HG02759 (cell line): ENCODE measurements at regions not wholly inside any gene's neighbourhood (a gene's known extent, or its start where the extent isn't known, plus 50 kb on each side); places are given as distances from the start of the nearest gene placed in this dataset.

Source experiments
- ATAC-seq: cut with Tn5 transposase; IDR thresholded peaks from one replicate; pipeline ENCODE4 v1.9.1; 2021; ENCODE audit warnings: mild to moderate bottlenecking, moderate library complexity; ENCODE audit not compliant: unreplicated experiment

DNA sequence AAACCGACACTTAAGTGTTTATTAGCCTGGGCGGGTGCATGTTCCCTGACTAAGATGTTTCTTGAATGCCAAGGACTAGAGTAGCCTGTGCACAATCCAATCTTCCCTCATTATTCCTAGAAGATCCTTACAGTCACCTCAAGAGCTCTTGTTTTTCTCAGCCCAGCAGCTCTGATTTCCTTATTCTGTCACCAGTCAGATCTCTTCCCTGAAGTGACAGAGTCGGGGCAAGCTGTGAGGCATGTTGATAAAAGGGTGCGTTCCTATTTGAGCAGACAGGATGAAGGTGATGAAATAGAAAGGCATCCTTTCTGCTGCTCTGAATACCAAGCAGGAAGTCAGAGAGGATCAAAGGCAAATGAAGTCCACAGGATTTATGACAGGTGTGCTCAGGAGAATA, 125.6 kb upstream of the MCTP2 start:
- no peak for ATAC-seq

DNA sequence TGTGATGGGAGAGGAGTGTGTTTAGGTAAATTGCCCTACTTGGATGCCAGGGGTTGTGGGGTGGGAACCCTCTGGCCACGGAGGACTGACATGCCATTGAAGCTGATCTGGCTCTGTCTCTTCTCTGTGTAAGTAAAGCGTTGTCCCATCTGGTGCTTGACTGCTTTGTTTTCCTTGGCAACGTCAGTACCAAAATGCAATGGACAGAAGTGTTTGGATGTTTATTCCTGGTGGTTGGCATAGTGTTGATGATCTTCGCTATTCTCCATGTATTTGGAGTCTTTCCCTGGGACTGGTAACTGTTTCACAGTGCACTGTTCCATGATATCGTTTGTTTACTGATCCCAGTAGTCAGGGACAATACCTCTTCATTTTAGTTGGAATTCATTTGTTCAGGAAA, 130.5 kb upstream of the MCTP2 start:
- no peak for ATAC-seq

DNA sequence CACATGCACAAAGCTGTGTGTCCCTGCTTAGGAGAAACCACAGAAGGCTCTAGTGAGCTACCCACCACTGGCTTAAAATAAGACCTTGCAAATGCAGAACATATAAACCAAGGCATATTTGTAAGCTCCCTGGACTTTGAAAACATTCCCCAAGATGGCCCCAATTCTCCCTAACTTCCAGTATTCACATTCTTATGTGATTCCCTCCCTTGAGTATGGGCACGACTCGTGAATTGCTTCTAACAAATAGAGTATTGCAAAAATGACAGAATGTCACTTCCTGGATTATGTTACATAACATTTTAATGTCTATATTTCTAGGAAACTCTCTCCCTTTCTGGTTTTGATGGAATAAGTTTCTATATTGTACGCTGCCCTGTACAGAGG, 131.8 kb upstream of the MCTP2 start:
- ATAC-seq, result no peak

DNA sequence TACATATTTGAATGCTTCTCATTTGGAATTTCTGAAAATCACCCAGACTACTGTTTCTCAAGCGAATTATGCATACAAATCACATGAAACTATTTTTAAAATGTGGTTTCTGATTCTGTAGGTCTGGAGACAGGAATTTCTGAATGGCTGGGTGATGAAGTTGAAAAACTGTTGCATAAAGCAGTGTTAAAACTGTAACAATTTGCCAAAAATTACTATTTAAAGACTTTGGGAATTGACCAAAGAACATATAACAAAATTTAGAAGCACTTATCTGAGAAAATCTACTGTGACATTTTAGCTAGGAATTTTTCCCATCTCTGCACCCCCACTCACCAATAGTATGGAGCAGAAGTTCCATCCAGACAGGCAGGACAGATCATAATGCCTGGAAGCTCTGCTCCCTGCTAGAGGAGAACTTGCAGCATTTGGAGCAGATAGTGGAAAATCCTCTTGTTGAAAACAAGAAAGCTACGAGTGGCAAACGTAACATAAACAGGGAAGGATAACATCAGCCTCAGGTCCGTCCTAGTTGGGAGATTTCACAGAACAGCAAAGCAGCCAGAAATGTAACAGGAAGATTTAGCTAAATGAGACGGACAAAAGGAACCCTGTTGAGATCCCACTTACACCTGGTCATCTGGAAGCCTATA, 132.3 kb upstream of the MCTP2 start:
- no peak for ATAC-seq

DNA sequence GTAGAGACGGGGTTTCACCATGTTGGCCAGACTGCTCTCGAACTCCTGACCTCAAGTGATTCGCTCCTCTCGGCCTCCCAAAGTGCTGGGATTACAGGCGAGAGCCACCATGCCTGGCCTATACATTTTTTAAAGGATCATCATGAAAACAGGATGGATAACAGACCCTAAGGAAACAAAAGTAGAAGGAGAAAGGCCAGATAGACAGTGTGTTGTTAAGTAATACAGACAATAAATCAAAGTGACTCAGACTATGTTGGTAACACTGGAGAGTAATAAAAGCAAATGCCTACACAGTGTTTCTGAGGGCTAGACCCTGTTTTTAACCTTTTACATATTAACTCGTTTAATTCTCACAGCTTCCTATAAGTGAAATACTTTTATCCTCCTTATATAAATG, 133.8 kb upstream of the MCTP2 start:
- ATAC-seq, result no peak

DNA sequence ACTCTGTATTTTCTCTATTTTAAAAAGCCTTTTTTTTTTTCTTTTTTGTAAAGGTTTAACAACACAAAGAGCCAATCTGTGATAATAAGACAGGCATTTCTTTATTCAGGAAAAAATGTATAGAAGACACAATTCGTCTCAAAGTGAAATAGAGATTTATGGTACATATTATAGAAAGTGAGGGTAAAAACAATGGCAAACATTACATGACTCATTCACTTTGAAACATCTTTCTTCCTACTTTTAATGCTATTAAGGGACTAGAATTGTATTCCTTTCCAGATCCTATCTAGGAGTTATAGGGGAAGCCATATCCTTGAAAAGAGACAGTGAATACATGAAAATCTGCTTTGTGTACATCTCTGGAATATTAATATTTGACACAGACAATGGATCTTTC, 137.1 kb upstream of the MCTP2 start:
- no peak for ATAC-seq

DNA sequence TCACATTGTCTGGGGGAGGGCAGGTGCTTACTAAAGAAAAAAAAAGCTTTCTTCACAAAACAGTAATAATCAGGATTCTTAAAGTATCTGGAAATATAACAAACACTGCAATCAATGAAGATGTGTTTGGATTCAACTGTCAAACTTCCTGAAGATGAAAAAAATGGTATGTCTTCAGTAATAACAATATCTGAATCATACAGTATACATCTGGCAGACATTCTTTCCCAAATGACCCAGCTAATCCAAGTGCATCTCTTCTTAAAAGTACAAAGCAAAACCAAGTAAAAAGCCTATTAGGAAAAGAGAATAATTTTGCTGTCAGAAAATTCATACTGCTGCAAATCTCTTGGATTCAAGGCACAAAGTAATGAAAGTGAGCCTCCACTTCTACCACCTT, 145.0 kb upstream of the MCTP2 start:
- ATAC-seq, result no peak

DNA sequence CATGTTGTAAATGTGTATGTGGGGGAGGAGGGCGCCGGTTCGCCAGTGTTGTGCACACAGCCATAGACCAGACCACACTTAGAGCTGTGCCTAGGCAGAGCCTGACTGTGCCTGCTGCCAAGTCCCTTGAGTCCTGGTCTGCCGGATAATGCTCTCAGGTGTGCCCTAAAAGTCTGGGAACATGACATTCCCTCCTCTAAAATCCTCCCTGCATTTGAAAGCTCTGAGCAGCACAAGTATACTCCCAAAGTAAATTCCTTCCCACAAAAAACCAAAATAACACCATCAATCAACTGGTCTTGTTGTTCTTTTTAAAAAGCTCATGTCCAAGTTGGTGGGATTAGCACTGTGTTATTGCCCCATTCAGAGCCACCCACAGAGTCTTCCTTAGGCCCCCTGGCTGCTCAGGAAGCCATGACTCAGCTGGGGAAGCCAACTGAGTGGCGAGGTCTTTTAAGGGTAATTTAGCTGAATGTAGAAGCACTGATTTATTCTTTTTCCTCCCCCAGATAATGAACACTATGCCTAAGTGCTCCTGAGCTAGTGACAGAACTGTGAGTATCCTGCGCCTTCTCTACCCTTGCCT, 147.8 kb upstream of the MCTP2 start:
- ATAC-seq, result no peak

DNA sequence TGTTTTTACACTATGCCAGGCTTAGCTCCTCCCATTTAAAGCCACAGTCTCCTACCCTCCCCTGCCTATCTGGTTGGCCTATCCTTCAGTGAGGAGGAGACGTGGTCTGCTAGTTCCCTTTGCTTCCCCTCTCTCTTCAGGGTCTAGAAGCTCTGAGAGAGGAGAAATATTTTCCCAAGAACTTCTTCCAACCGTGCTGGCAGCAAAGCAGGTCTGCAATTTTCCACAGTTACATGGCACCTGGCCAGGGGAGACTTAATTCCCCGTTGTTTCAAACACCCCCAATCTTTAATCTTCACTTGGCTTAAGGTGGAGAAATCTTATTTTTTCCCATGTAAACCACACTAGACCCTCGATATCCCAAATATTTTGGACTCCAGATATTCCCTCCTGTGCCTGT, 149.5 kb upstream of the MCTP2 start:
- no peak for ATAC-seq

DNA sequence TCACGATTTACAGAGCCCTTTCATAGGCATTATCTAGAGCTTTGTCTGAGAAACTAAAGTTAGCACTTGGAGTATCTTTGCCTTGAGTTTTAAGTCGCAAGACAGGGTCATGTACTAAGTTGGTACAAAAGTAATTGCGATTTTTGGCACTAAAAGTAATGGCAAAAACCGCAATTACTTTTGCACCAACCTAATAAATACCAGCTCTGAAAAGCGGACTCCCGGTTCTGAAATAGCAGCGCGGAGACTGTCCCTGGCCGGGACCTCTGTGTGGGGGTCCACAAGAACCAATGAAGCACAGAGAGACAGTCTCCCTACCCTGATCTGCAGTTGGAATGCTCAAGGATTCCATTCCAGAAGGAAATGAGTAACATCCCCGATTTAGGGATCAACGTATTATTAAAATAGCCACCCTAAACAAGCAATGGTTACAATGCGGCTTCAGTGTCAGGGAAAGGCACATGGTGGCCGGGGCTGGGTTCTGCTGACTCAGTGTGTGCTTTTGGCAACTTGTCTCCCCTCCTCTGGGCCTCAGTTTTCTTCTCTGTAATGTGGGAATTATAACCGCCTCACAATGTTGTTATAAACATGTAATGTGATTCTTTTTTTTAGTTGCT, 150.3 kb upstream of the MCTP2 start:
- no peak for ATAC-seq

DNA sequence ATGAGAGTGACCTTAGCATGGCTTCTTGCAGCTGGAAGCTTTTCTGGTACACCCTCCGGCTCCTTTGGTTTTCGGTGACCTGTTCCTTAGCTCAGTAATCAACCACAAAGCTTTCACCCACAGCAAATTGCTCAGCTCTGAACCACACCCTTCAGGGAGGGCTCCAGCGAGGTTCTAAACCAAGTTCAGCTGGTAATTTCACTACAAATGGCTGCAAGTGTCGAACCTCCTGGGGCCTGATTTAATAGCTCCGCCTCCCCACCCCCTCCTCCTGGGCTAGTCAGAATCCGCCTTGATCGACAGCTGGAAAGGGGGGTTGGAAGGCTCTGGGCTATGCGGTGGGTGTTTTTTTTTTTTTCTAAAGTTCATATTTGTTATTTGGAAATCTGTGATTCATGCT, 150.9 kb upstream of the MCTP2 start:
- no peak for ATAC-seq

DNA sequence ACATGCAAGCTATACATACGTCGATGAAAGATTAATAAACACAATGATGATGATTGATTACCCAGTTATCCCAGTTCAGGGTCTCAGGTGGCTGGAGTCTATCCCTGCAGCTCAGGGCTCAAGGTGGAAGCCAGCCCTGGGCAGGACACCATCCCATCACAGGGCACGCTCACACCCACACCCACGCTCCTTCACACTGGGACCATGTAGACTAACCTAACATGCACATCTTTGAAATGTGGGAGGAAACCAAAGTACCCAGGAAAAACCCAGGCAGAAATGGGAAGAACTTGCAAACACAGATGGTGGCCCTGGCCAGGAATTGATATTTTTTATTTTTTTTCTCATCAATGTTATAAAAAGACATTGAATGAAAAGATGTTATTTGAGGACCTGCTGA, 151.4 kb upstream of the MCTP2 start:
- ATAC-seq, result no peak

DNA sequence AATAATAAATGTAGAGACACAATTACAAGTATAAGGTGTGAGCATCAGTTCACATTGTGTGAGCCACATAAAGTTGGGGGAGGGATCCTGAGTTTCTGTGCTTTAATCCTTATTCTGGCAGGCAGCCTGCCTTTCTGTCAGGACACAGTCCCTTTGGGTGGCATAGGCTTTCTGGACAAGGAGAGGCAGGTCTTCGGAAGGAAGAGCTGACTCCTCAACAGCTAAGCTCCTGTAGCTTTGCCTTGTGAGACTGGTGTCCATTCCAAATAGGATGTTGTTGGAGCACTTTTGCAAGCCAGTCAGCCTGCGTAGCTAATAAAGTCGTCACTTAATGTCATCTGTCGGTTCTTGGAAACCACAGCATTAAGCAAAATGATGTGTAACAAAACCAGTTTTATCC, 151.9 kb upstream of the MCTP2 start:
- no peak for ATAC-seq

DNA sequence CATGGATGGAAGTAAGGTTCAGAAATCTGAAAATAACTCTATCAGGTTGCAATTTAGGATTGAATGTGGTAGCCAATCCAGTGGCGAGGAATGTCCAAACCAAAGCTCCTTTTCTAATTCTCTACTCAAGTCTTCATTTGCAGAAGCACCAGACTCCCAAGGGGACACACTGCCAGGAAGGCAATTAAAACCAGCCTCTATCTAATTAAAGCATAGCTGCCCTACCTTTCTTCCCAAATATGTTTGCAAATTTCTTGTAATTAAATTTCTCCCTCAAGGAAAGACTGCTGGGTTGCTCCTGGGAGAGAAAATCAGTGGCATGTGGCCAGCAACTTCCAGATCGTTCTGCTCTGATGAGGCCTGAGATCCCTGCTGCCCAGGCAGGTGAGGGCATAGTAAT, 153.4 kb upstream of the MCTP2 start:
- no peak for ATAC-seq

DNA sequence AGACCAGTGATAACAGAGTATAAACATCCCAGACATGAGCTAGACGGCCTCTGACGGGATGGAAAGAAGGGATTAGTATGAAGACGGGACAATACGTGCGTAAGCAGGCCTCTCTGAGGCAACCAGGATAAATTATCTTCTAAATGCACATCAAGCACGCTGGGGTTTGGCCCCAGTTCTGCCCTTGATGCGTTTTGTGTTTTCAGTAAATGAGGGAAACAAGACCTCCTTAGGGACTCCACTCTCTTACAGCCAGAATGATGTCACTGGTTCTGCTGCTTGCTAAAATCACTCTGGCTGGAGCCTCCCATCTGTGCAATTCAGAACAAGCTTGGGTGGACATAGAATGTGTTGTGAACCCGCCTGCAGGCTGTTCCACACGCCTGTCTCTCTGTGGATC, 156.0 kb upstream of the MCTP2 start:
- no peak for ATAC-seq

DNA sequence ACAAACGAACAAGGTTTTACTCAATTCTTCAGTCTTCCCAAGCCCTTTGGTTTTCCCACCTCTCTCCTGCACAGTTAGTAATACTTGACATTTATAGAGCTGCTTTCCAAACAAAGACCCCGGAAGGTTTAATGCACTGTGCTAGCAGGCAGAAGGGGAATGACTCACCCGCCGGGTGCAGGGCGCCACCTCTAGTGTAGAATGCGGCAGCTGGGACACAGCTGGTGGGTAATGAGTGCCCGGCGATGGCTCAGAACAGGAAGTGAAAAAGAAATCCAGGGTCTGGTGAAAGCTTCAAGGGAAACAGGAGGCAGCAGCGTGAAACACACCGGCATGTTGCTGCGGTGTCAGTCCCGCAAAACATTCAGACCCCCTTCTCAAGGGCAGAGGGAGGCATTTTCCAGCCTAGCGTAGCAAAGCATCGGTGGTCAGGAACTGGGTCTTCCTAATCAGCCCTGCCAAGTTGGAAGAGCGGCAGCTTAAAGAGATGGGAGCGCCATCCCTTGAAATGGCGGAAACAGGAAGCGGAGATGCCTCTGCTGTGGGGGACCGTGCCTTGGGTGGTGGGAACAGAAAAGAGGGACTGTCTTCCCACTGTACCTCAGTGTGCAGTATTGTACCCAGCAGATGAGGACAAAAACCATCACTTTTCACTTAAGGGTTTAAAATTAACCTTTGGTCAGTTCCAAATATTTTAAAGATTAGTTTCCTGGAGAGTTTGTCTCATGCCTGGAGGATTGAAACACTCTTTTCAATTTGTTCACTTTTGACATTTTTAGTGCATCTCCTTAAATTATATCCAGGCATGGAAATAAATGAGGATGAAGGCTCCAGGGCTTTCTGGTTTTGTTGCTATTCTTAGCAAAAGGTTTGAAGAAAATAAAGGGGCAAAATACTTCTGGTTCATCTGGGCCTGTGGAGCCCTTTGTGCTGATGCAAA, 160.7 kb upstream of the MCTP2 start:
- ATAC-seq, result no peak

DNA sequence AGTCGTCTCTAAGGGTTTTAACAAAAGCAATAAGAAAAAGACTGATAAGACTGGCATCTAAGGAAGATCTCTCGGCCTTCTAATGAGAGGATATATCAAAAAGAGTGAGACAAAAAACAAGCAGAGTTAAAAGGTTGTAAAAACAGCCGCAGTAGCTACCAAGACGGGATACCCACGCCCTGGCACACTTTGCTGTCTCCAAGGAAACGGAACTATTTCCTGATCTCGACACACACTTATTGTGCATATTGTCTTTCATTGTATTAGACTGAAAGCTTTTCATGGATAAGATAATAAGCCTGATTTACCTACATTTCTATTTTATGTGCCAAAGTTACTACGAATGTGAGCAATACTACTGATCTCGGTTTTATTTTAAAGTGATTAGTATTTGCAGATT, 161.5 kb upstream of the MCTP2 start:
- ATAC-seq, result no peak

DNA sequence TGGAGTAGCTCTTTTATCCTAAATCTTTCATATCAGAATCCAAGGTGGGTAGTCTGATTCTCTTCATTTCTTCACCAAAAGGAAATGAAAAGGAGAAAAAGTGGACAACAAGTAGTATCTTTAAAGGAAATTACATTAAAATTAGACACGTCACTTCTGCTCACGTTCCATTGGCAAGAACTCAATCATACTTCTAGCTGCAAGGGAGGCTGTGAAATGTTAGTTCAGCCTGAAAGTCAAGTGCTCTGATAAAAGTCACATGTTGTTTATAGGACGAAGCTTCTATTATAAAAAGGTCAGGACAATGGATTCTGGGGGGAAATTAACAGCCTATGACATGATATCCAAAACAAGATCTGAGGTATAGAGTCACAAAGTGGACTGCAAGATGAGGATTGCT, 164.6 kb upstream of the MCTP2 start:
- no peak for ATAC-seq

DNA sequence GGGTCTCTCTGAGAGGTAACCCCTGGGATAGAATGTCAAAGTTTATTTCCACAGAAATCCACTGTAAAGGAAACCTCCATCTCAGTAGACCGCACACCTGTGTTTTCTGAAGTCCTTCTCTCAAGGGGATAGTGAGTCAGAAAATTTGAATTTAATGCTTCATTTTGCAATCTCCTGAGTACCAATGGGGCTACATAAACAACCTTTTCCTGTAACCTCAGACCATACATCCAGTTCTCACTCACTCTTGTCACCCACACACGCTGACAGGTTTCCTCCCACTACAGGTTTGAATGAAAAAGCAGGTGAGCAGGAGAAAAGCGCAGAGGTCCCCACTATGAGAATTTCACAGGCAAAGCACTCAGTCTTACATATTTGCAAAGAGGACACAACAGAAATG, 165.3 kb upstream of the MCTP2 start:
- no peak for ATAC-seq

DNA sequence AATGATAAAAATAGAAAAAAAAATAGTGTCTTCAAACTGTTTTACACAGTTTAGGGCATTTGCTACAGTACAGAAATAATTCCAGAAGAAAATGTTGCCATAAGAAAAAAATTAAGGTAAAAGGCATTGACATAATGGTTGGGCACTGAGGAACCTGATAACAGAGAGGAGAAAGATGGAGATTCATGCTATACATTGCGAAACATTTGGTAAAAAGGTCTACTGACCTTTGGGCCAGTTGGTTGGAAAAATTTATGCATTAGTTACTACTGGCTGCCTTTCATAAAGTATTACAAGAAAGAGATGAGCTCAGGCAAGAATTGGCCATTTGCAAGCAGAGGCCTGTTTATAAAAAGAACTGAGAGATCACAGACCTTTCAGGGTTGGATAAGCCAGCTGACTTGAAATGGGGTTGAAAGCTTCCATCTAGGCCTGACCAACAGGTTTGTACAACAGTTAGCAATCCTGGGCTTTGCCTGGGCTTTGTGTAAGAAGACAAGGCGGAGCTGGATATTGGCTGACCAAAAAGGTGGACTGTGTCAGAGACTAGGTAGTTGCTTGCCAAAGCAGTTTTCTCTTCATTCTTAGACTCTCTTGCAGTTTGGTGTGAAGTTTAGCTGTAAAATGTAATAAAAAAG, 166.6 kb upstream of the MCTP2 start:
- no peak for ATAC-seq

DNA sequence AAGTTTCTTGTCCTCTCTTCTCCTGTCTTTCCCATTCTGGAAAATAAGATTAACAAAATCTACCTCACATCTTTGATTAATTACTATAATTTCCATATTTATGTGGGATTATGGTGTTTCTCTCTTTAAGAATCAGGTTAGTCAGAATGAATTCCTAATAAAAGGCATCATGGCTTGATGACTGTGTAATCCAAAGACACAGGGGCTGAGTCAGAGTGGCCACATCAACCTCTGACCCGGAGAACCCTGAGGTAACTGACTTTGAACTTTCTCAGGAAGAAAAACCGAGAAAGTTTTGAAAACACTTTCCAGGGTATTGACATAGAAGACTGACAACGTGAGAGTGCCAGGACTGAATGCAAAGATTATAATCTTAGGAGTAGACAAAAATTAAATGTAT, 170.3 kb upstream of the MCTP2 start:
- no peak for ATAC-seq
